ENCODE measurements at regions not wholly inside any gene's neighbourhood (a gene's known extent, or its start where the extent isn't known, plus 50 kb on each side); places are given as distances from the start of the nearest gene placed in this dataset.
A peak's percentile ranks its signal among the peaks of the same experiment; 100 is the strongest.
"Not testable (repeated sequence)": the region's sequence is repeated elsewhere in the genome, so short reads cannot be mapped to it uniquely, and the experiment has no call there.

DNA sequence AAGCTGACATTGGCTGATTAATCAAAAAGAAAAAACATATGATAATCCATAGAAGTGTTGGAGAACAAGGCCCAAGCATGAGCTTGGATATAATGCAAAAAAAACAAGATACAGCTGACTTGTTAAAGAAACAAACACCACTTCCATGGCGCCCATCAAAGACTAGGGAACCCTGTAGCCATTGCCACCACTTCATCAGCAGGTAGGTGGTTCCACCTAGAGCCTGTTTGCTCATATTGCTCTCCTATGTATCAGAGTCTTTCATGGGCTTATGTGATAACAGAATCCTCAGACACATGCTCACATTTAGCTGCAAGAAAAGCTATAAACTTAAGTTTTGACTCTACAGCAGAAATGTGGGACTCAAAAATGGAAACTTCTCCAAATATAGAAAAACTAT lies 2179.9 kb downstream of the EPHA3 start:
- H3K4me1 ChIP-seq; DNase-seq; H3K27ac ChIP-seq; H3K4me3 ChIP-seq; ATAC-seq; intact Hi-C loops (cut with DNase I); H3K27me3 ChIP-seq; H3K36me3 ChIP-seq: not testable (repeated sequence)
- H3K9me3 ChIP-seq: peaks cover 0 to 35% of the 10 kb centered on the region in 2 donors

DNA sequence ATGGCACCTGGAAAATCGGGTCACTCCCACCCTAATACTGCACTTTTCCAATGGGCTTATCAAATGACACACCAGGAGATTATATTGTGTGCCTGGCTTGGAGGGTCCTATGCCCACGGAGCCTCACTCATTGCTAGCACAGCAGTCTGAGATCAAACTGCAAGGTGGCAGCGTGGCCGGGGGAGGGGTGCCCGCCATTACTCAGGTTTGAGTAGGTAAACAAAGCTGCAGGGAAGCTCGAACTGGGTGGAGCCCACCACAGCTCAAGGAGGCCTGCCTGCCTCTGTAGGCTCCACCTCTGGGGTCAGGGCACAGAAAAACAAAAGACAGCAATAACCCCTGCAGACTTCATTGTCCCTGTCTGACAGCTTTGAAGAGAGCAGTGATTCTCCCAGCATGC lies 2184.0 kb downstream of the EPHA3 start:
- intact Hi-C loops (cut with DNase I); H3K4me3 ChIP-seq; H3K4me1 ChIP-seq; H3K27ac ChIP-seq; H3K36me3 ChIP-seq; H3K27me3 ChIP-seq; ATAC-seq: not testable (repeated sequence)
- H3K9me3 ChIP-seq: peaks cover 0 to 47% of the 10 kb centered on the region in 2 donors
- peak in 1 of 4 donors; percentile 13 for DNase-seq

All from left lung (tissue), 4 donors.